Activated naive CD4-positive, alpha-beta T cell treated with Interleukin-2 at 50 U/mL for 16 hours (primary cell): ENCODE measurements at regions not wholly inside any gene's neighbourhood (a gene's known extent, or its start where the extent isn't known, plus 50 kb on each side); places are given as distances from the start of the nearest gene placed in this dataset.

Experiments used
- DNase-seq: peaks from one replicate; pipeline ENCODE4 v3.0.0-alpha.2; 2020

DNA sequence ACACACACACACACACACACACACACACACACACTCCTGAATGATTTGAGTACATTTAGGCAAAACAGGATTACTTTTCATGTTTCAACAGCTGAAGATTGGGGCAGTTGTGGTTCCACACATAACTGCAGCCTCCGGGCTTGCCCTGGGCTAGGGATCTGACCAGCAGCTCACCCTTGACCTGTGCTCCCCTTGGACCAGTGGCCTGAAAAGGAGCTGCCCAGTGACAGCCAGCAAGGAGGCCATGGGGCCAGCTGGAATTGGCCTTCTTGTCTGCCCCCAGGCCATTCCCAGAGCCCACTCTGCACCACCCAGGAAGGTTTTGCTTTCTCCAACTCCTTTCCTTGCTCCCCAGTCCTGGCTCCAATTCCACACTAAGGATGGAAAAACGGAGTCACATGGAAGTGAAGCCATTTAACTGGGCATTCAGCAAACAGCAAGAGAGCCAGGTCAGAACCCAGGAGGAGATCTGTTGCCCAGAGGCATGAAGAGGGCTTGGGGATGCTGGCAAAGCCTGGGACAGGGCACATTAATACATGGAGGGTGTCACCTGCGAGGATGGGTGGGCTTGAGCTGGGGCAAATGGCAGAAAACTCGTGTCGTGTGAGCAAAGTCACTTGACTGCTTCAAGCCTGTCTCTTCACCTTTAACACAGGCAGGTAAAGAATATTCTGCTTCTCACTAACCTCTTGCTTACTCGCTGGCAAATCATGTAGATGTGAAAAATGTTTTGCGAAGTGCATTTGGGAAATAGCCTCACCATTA lies 61.5 kb upstream of the GDF10 start:
- DNase-seq, result no peak

- no peak for DNase-seq
These were observed 60.8 kb upstream of the GDF10 start for GRCh38 chr10:47239211-47239610.

DNA sequence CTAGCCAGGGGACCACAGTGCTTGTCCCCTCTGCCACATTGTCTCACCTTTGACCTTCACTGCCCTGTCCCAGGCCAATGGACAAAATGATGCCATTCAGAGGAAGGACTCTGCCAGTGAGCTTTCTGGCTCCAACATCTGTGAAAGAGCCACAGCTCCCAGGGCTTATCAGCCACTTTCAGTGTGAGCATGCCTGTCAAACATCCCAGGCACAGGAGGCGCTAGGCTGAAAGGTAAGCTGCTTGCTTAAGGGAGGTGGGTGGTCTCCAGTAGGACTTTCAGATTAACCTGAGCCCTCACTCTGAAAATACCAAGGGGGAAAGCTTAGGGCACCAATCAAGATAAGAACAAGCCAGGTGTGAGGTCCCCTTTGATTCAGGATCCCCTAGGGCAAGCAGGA lies 59.8 kb upstream of the GDF10 start:
- DNase-seq, result no peak

- DNase-seq, result no peak
These were observed 58.7 kb upstream of the GDF10 start for GRCh38 chr10:47241256-47241655.

- no peak for DNase-seq
These were observed 57.8 kb upstream of the GDF10 start for GRCh38 chr10:47241946-47242867.

- DNase-seq, result no peak
These were observed 56.6 kb upstream of the GDF10 start for GRCh38 chr10:47243356-47243755.

GRCh38 chr10:47243791-47244190 lies 56.2 kb upstream of the GDF10 start:
- DNase-seq, result no peak

GRCh38 chr10:47244560-47245500 lies 55.2 kb upstream of the GDF10 start:
- DNase-seq, result no peak

- DNase-seq, result no peak
These were observed 54.2 kb upstream of the GDF10 start for GRCh38 chr10:47245731-47246350.

GRCh38 chr10:47246406-47247147 lies 53.4 kb upstream of the GDF10 start:
- no peak for DNase-seq

DNA sequence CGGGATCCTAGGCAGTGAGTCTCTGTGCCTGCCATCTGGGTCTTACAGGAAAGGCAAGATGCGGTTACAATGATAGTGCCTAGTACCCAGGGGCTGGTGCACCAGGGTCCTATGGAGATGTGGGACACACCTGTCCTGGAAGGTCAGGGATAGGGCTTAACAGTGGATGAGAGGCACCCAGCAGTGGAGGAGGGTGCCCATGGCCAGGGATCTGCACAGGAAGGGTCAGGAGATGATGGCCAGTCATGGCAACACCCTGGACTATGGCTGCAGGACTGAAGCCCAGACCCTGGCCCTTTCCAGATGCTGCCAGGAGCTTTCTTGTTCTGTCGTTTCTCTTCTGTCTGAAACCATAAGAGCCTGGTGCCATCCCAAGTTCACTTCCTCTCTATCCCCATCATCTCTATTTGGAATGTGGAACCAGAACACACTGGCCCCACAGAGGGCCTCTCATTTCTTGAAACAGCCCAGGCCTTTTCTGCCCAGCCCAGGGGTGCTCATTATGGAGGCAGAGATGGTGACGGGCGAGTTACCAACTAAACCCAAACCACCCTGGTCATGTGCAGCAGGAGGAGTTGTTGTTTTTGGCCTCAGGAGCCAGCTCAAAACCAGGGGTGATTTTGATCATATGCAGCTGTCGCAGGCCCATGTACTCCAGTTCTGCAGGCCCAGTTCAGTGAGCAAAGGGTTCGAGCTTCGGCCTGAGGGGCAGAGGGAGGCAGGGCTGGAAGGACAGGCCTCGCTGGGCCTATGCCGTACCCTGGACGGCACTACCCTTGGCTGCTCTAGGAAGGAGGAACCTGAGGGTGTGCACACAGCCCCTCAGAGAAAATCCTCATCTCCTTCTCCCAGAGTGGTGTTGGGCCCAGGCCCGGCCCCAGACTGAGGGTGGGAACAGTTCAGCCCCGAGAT lies 52.6 kb upstream of the GDF10 start:
- no peak for DNase-seq

- no peak for DNase-seq
These were observed 51.5 kb upstream of the GDF10 start for GRCh38 chr10:47248386-47249090.

DNA sequence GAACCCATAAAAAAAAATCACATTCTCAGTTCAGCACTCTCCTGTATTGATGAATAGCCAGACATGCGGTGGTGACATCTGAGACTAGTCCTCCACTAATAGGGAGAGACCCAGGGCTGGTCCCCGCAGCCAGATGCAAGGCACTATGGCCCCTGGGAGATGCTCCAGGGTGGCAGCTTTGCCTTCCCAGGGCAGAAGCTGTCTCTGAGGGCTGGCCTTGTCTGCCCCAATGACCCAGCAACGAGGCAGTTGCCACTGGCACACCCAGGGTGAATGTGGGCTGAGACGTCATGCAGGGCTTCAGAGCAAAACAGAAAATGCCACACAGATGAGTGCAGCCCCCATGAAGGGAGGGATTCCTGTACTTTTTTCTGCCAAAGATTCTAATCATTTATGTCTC lies 50.1 kb upstream of the GDF10 start:
- DNase-seq, result no peak
